ENCODE measurements at regions not wholly inside any gene's neighbourhood (a gene's known extent, or its start where the extent isn't known, plus 50 kb on each side); places are given as distances from the start of the nearest gene placed in this dataset.
"Not testable (repeated sequence)": the region's sequence is repeated elsewhere in the genome, so short reads cannot be mapped to it uniquely, and the experiment has no call there.

- TF ChIP-seq ZBTB40 (IDR thresholded peaks at IDR 0.05; ENCODE audit: borderline replicate concordance) (no peak), SMAD1 (IDR thresholded peaks at IDR 0.05; ENCODE audit: low read depth, partially characterized antibody) (no peak), RAD21 (IDR thresholded peaks at IDR 0.05; ENCODE audit: insufficient read depth, low read depth, low read length) (no peak), HDAC6 (IDR thresholded peaks at IDR 0.05; ENCODE audit: unreplicated experiment) (no peak), MYB (IDR thresholded peaks at IDR 0.05; ENCODE audit: borderline replicate concordance, low read depth, low read length) (no peak), E2F8 (IDR thresholded peaks at IDR 0.05; ENCODE audit: low read depth, partially characterized antibody) (no peak)
These were observed 293.0 kb downstream of the RDH14 start (continued) for GRCh38 chr2:18267501-18267900.

GRCh38 chr2:18266699-18267098 is 293.8 kb downstream of the RDH14 start:
- intact Hi-C loops (cut with micrococcal nuclease; ENCODE audit: unreplicated experiment); POLR2A ChIA-PET; H2AFZ ChIP-seq (ENCODE audit: control insufficient read depth, low read depth, low read length); DNase-seq (ENCODE audit: low read depth, low spot score); H3K4me1 ChIP-seq (ENCODE audit: control insufficient read depth, insufficient read depth, low read length); CTCF ChIA-PET; FAIRE-seq; H3K36me3 ChIP-seq (ENCODE audit: control insufficient read depth in 2 of 2, insufficient read depth in 2 of 2, low read length in 1 of 2); H3K4me2 ChIP-seq (ENCODE audit: control insufficient read depth, insufficient read depth); H3K4me3 ChIP-seq; H3K9me3 ChIP-seq (replicated peaks; ENCODE audit: control insufficient read depth, insufficient read depth, low read length); H3K79me2 ChIP-seq (ENCODE audit: control insufficient read depth, insufficient read depth, low read length); ATAC-seq; RAD21 ChIA-PET (ENCODE audit: unreplicated experiment); H3K9ac ChIP-seq (ENCODE audit: control insufficient read depth, insufficient read depth, low read length); SMC1A ChIA-PET (ENCODE audit: uncharacterized antibody, unreplicated experiment); H4K20me1 ChIP-seq (ENCODE audit: control insufficient read depth, insufficient read depth); BruUV-seq (replicated peaks); in situ Hi-C loops (cut with MboI); H3K27ac ChIP-seq (ENCODE audit: control insufficient read depth, insufficient read depth); H3K27me3 ChIP-seq (replicated peaks in 1 of 2; ENCODE audit: control insufficient read depth in 2 of 2, insufficient read depth in 2 of 2, low read length in 1 of 2): not testable (repeated sequence)
- 42% methylated on average over 8 of the region's 8 CpGs for WGBS (ENCODE audit: insufficient coverage, insufficient replicate concordance, low lambda C conversion rate, missing lambda C conversion rate)
